Panc1 (cell line): ENCODE measurements at regions not wholly inside any gene's neighbourhood (a gene's known extent, or its start where the extent isn't known, plus 50 kb on each side); places are given as distances from the start of the nearest gene placed in this dataset.

Experiments used
- ATAC-seq: fragments of 200-7000 bp; cut with Tn5 transposase; 2 replicates; pipeline ENCODE4 v1.9.1; 2020; ENCODE audit warnings: mild to moderate bottlenecking, moderate library complexity
- BruUV-seq: library from RNA; stranded (reverse); fragments of 400-500 nt; replicated peaks from 2 replicates; lab custom pipeline; 2021; lab: Mats Ljungman, UMichigan
- CTCF ChIA-PET: fragments of 300-600 bp; sonication (Branson Sonifier 250); formaldehyde crosslinking; loops from one replicate; lab custom pipeline; 2022; ENCODE audit warnings: antibody characterized with exemption; lab: Charles Lee
- POLR2A ChIA-PET: fragments of 300-600 bp; sonication (Branson Sonifier 250); formaldehyde crosslinking; loops from one replicate; lab custom pipeline; 2022; ENCODE audit warnings: antibody characterized with exemption; lab: Charles Lee
- DNase-seq: peaks from one replicate; pipeline ENCODE4 v3.0.0-alpha.2; 2010; ENCODE audit warnings: low read depth, low spot score
- H3K27ac ChIP-seq: 2 replicates; pipeline ENCODE4 v1.5.1; 2011; ENCODE audit warnings: mild to moderate bottlenecking, low read length, inconsistent platforms
- H3K27me3 ChIP-seq: fragments of 200-500 bp; sonication (Bioruptor generic); 2 replicates; pipeline ENCODE4 v1.6.0; 2014; ENCODE audit warnings: low read length, inconsistent platforms; ENCODE audit not compliant: control insufficient read depth, insufficient read depth
- H3K36me3 ChIP-seq: fragments of 200-500 bp; sonication (Bioruptor generic); 2 replicates; pipeline ENCODE4 v1.5.1; 2014; ENCODE audit warnings: inconsistent platforms, mild to moderate bottlenecking, low read length, moderate library complexity; ENCODE audit not compliant: control insufficient read depth, insufficient read depth
- H3K4me1 ChIP-seq: 2 replicates; pipeline ENCODE4 v1.5.1; 2011; ENCODE audit warnings: inconsistent platforms, mild to moderate bottlenecking, low read length, moderate library complexity; ENCODE audit not compliant: control insufficient read depth, insufficient read depth
- H3K4me3 ChIP-seq, 2 experiments: 2 replicates each; pipeline ENCODE4 v1.5.1; 2011 to 2012; ENCODE audit warnings: low read depth in 2 of 2, low read length in 2 of 2, mild to moderate bottlenecking in 2 of 2, inconsistent platforms in 1 of 2, moderate library complexity in 1 of 2
- H3K9me3 ChIP-seq: fragments of 200-500 bp; sonication (Bioruptor generic); 2 replicates; pipeline ENCODE4 v1.5.1; 2014; ENCODE audit warnings: low read depth, mild to moderate bottlenecking, inconsistent platforms, low read length, moderate library complexity; ENCODE audit not compliant: control insufficient read depth, insufficient read depth
- POLR2AphosphoS5 ChIP-seq: IDR thresholded peaks from 2 replicates; pipeline ENCODE4 v1.6.1; 2012; ENCODE audit warnings: mild to moderate bottlenecking, low read depth, low read length, moderate library complexity
- SIN3A ChIP-seq: IDR thresholded peaks from 2 replicates; pipeline ENCODE4 v1.6.1; 2012; ENCODE audit warnings: low read depth, mild to moderate bottlenecking, low read length, moderate library complexity, borderline replicate concordance; ENCODE audit not compliant: insufficient read depth
- TCF7L2 ChIP-seq: IDR thresholded peaks from 2 replicates; pipeline ENCODE4 v1.6.1; 2011; ENCODE audit warnings: mild to moderate bottlenecking, low read depth, low read length, inconsistent platforms
- in situ Hi-C: cut with HindIII; loops from 2 replicates; pipeline ENCODE4 v1.10.0; 2016; ENCODE audit warnings: low sequenced_read_pairs, low pct_unique_long_range_greater_than_20kb
- intact Hi-C: fragments of 100-400 bp; cut with micrococcal nuclease; formaldehyde crosslinking; loops from one replicate; pipeline ENCODE4 v1.10.0; 2022; ENCODE audit not compliant: unreplicated experiment
- TF ChIP-seq, protein P1 (sequence below), 2 experiments: IDR thresholded peaks; 2 replicates each; pipeline ENCODE4 v1.6.1; 2011 to 2012; ENCODE audit warnings: low read depth in 2 of 2, control low read depth in 1 of 2, low read length in 1 of 2, mild to moderate bottlenecking in 1 of 2, moderate library complexity in 1 of 2; ENCODE audit not compliant: insufficient read depth in 1 of 2
- TF ChIP-seq, protein P2 (sequence below): fragments of 450-650 bp; IDR thresholded peaks from 2 replicates; pipeline ENCODE4 v1.5.1; 2017; ENCODE audit warnings: mild to moderate bottlenecking

DNA sequence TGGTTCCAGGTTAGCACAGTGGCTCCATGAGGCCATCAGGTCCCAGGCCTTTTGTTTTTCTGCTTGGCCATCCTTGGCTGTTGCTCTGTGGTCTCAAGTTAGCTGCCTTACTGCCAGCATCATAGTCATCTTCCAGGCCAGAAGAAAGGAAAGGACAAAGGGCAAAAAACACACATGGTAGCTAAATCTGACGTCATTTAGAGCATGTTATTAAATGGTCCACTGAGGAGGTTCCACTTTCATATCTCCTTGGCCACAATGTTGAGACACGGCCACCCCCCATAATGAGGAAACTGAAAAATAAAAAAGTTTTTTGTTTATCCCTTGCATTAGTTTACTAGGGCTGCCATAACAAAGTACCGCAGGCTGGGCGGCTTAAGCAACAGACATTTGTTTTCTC lies 106.4 kb upstream of the NIPBL start:
- POLR2A ChIA-PET, result no interaction called here

DNA sequence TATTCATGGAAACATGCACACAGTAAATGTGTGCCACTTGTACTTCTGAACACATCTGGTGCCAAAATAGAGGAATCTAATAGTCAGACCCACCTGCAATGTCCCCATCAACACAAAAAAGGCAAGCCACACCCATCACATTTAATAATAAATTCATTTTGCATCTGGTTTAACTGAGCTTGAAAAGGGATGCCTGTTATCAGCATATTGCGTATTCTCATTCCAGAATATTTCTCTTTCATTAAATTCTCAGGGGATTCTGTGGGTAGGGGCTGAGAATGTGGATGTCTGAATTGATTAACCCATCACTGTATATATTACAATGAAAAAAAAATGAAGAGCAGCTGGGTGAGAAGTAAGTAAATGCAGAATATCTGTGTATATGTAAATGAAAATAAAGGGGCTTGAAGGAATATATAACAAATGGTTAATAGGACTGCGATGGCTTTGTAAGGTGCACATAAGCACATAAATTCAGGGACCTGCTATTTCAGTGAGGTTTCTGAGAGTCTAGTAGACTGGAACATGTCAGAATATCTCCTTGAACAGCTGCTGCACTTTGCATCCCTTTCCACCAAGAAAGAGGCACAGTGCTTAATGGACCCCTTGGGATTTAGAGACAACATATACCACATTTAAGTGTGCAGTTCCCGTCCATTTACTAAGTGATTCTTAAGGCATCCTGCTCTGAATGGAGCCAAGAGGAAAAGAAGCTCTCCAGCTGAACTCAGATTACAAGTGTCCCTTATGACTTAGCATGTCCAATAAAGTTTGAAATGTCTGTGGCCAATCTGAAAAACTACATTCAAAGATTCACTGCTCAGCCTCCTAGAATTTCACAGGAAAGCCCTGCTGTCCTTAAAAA lies 104.1 kb upstream of the NIPBL start:
- ChIA-PET POLR2A (interaction anchor here (0.7 kb wide), 1 partner anchor 22 kb away, joined by 5 read pairs; no protein-coding TSS in a partner anchor), CTCF (no interaction called here)
- ATAC-seq (no peak), DNase-seq (no peak)
- Histone ChIP-seq H3K4me3 (no peak overlapping the region), H3K9me3 (no peaks in the 10 kb centered on the region), H3K27me3 (no peaks in the 10 kb centered on the region; the same call in 1 of the 2 replicates), H3K36me3 (no peaks in the 10 kb centered on the region), H3K27ac (no peak overlapping the region), H3K4me1 (no peaks in the 10 kb centered on the region)
- BruUV-seq, result no TSS peak
- TF ChIP-seq POLR2AphosphoS5, result no peak
- TF ChIP-seq, protein P1, sequence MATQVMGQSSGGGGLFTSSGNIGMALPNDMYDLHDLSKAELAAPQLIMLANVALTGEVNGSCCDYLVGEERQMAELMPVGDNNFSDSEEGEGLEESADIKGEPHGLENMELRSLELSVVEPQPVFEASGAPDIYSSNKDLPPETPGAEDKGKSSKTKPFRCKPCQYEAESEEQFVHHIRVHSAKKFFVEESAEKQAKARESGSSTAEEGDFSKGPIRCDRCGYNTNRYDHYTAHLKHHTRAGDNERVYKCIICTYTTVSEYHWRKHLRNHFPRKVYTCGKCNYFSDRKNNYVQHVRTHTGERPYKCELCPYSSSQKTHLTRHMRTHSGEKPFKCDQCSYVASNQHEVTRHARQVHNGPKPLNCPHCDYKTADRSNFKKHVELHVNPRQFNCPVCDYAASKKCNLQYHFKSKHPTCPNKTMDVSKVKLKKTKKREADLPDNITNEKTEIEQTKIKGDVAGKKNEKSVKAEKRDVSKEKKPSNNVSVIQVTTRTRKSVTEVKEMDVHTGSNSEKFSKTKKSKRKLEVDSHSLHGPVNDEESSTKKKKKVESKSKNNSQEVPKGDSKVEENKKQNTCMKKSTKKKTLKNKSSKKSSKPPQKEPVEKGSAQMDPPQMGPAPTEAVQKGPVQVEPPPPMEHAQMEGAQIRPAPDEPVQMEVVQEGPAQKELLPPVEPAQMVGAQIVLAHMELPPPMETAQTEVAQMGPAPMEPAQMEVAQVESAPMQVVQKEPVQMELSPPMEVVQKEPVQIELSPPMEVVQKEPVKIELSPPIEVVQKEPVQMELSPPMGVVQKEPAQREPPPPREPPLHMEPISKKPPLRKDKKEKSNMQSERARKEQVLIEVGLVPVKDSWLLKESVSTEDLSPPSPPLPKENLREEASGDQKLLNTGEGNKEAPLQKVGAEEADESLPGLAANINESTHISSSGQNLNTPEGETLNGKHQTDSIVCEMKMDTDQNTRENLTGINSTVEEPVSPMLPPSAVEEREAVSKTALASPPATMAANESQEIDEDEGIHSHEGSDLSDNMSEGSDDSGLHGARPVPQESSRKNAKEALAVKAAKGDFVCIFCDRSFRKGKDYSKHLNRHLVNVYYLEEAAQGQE (IDR thresholded peaks at IDR 0.05; ENCODE audit: insufficient read depth in 1 of 2, low read depth in 2 of 2, low read length in 1 of 2), result no peak
- TF ChIP-seq SIN3A, result no peak
- TF ChIP-seq TCF7L2, result no peak
- TF ChIP-seq, protein P2, sequence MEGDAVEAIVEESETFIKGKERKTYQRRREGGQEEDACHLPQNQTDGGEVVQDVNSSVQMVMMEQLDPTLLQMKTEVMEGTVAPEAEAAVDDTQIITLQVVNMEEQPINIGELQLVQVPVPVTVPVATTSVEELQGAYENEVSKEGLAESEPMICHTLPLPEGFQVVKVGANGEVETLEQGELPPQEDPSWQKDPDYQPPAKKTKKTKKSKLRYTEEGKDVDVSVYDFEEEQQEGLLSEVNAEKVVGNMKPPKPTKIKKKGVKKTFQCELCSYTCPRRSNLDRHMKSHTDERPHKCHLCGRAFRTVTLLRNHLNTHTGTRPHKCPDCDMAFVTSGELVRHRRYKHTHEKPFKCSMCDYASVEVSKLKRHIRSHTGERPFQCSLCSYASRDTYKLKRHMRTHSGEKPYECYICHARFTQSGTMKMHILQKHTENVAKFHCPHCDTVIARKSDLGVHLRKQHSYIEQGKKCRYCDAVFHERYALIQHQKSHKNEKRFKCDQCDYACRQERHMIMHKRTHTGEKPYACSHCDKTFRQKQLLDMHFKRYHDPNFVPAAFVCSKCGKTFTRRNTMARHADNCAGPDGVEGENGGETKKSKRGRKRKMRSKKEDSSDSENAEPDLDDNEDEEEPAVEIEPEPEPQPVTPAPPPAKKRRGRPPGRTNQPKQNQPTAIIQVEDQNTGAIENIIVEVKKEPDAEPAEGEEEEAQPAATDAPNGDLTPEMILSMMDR, result no peak
- in situ Hi-C loops, result no loop called here
- intact Hi-C loops, result no loop called here

More for the DNA sequence above, 106.4 kb upstream of the NIPBL start:
- no peak overlapping the region for H3K4me3 ChIP-seq
- DNase-seq (no peak), ATAC-seq (no peak)
- no peak overlapping the region for H3K27ac ChIP-seq
- TF ChIP-seq POLR2AphosphoS5, result no peak
- TF ChIP-seq, protein P2, result no peak
- no peak for TF ChIP-seq SIN3A
- TF ChIP-seq, protein P1 (IDR thresholded peaks at IDR 0.05; ENCODE audit: insufficient read depth in 1 of 2, low read depth in 2 of 2, low read length in 1 of 2), result no peak
- no peak for TF ChIP-seq TCF7L2
- no peaks in the 10 kb centered on the region for H3K4me1 ChIP-seq
- in situ Hi-C loops, result no loop called here
- H3K36me3 ChIP-seq, result no peaks in the 10 kb centered on the region
- no peaks in the 10 kb centered on the region for H3K9me3 ChIP-seq
- no TSS peak for BruUV-seq
- no peaks in the 10 kb centered on the region; the same call in 1 of the 2 replicates for H3K27me3 ChIP-seq
- CTCF ChIA-PET, result no interaction called here
- intact Hi-C loops, result no loop called here
